RKO (cell line): ENCODE measurements at regions not wholly inside any gene's neighbourhood (a gene's known extent, or its start where the extent isn't known, plus 50 kb on each side); places are given as distances from the start of the nearest gene placed in this dataset.
"Not testable (repeated sequence)": the region's sequence is repeated elsewhere in the genome, so short reads cannot be mapped to it uniquely, and the experiment has no call there.

Experiments
- DNase-seq: peaks from one replicate; pipeline ENCODE4 v3.0.0-alpha.2; 2016; ENCODE audit warnings: low spot score

- no peak for DNase-seq
Measured at GRCh38 chr22:19641254-19641982, 72.9 kb upstream of the SEPTIN5 start.

DNA sequence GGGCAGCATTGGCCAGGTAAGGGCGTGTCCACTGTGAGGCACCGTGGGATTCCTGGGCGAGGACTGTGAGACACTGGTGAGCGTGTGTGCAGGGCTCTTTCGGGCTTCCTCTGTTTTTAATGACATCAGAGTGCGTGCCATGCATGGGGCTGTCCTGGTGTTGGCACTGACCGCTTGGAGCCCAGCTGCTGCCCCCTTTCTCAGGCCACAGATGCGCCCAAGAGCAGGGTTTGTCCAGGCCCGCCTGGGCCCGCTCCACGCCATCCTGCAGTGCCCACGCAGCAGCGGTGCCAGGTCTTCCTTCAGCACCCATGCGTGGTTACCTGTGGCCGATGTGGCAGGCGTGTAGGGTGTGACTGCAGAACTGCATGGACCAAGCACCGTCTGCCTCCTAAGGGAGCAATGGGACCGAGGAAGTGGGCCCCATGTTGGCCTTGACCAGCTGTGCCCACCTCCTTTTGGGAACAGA lies 72.3 kb upstream of the SEPTIN5 start:
- no peak for DNase-seq

- DNase-seq, result no peak
Measured at GRCh38 chr22:19643448-19644313, 70.6 kb upstream of the SEPTIN5 start.

DNA sequence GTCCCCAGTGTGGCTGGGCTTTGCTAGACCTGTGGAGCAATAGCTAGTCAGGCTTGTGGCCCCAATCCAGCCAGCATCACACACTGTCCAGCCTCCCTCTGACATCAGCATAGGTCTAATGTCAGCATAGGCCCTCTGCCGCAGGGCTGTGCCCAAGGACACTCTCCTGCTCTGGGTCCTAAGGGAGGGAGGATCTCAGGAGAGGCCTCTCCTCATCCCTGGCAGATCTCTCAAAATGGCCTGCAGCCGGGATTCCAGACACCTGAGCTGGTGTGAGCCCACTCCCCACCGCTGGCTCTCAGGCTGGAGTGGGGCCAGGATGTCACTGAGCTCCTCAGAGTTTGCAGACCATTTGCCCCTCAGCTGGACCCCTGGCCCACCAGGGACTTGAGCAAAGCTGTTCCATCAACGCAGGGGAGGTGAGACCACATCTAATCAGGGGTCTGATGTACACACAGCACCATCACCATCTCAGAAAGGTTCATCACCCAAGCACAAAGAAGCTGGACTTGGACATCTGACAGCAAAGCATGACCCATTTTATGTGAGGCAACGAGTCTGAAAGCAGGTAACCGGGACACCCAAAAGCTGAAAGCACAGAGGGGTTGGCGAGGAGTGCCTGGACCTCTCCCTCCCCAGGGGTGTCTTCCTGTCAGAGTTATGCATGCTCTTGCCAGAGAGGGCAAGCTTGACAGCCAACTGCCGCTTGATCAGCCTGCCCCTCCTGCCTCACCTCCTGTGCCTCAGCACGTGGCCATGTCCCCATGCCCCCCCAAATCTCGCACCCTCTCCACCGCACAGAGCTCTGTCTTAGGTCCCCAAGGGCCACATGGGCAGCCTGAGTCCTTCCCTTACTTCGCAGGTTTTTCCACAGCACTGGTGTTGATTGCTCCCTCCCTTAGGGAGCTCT lies 69.7 kb upstream of the SEPTIN5 start:
- no peak for DNase-seq

GRCh38 chr22:19645391-19645790 lies 68.9 kb upstream of the SEPTIN5 start:
- no peak for DNase-seq

DNA sequence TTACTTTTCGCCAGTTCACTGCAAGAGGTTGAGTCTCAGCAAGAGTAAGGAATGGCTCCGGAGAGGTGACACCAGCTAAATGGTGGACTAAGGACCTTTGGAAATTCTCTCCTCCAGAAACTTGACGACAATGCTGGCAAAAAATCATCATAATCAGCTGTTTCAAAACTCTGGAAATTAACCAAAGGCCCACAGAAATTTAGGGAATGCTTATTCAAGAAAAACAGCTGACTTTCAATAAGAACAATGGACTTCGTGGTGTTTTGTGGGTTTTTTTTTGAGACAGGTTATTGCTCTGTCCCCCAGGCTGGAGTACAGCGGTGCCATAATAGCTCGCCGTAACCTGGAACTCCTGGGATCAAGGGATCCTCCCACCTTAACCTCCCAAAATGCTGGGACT lies 68.4 kb upstream of the SEPTIN5 start:
- no peak for DNase-seq

DNA sequence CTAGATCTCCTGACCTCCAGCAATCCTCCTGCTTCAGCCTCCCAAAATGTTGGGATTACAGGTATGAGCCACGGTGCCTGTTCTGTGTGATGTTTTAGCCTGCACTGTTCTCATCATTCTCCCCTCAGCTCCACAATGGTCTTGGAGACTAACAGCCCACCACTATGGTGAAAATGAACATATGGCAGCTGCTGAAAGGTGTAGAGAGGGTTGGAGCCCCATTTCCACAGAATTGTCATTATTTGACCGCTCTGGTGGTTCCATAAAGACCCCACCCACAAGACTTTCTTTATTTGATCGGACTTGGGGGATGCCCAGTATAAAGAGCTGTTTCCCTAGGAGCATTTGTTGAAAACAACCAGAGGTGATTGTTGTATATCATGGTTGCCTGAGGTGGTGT lies 67.9 kb upstream of the SEPTIN5 start:
- no peak for DNase-seq

DNA sequence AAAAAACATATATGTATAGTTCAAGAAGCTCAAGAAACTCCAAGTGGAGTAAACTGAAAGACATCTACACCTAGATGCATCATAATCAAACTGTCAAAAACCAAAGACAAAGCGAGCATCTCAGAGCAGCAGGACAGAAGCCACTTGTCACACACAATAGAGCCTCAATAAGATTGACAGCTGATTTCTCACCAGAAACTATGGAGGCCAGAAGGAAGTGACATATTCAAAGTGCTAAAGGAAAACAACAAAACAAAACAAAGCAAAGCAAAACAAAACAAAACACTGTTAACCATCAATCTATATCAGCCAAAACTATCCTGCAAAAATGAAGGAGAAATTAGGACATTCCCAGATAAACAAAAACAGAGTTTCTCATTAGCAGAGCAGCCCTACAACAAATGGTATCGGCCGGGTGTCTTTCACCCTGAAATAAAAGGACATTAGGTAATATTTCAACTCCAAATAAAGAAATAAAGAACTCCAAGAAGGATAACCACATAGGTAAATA lies 65.8 kb upstream of the SEPTIN5 start:
- DNase-seq, result peak; percentile 8

DNA sequence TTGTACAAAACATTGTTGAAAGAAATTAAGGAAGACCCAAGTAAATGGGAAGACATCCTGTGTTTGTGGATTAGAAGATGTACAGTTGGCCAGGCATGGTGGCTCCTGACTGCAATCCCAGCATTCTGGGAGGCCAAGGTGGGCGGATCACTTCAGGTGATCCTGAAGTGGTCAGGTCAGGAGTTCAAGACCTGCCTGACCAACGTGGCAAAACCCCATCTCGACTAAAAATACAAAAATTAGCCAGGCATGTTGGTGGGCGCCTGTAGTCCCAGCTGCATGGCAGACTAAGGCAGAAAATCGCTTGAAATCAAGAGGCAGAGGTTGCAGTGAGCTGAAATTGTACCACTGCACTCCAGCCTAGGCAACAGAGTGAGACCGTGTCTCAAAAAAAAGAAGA lies 62.0 kb upstream of the SEPTIN5 start:
- no peak for DNase-seq

DNA sequence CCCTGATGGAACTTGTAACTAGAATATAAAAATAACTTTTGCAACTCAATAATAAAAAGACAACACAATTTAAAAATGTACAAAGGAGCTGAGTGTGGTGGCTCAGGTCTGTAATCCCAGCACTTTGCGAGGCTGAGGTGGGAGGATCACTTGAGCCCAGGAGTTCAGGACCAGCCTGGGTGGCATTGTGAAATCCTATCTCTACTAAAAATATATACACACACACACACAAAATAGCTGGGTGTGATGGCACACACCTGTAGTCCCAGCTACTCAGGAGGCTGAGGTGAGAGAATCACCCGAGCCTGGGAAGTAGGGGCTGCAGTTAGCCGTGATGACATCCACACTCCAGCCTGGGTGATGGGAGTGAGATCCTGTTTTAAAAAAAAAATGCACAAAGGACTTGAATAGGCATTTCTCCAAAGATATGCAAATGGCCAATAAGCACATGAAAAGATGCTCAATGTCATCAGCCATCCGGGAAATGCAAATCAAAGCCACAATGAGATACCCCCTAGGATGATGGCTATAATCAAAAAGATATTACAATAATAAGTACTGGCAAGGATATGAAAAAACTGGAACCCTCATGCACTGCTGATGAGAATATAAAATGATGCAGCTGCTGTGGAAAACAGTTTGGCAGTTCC lies 59.8 kb upstream of the SEPTIN5 start:
- DNase-seq, result no peak

DNA sequence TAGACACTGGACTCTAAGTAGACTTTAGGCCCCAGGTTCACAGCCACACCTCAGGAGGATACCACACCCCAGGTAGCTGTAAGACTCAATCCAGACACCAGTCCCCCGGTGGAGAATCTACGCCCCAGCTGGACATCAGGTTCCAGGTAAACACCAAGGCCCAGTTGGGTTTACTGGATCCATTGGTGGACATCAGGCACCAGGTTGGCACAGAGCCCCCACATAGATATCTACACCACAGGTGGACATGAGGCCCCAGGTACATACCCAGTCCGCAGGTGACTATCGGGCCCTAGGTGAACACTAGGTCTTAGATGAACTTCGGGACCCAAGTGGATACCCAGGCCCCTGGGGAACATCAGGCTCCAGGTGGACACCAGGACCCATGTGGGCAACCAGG lies 58.9 kb upstream of the SEPTIN5 start:
- DNase-seq, result no peak

DNA sequence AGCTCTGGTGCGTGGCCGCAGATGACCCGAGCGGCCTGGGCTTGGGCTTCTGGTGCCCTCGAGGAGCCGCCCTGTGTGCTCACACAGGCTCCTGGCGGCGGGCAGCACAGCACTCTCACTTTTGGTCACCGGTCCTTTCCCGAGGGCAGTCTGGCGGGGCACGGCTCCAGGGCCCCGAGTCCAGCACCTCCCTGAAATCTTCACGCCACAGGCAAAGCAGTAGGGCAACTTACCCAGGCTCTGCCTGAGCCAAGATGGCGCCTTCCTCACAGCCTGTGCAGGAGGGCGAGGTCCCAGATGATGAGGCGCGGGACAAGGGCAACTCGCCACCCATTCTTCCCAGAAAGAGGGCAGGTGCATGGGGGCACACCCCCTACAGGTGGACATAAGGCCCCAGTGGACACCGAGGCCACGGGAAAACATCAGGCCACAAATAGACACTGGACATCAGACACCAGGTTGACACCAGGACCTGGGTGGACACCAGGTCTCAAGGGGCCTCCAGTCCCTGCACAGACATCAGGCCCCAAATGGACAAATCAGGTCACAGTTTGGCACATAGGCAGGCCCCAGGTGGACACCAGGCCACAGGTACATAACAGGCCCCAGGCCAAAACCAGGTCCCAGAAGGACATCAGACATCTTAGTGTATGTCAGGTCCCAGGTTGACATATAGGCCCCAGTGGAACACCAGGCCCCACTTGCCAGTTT lies 57.6 kb upstream of the SEPTIN5 start:
- DNase-seq, result no peak

DNA sequence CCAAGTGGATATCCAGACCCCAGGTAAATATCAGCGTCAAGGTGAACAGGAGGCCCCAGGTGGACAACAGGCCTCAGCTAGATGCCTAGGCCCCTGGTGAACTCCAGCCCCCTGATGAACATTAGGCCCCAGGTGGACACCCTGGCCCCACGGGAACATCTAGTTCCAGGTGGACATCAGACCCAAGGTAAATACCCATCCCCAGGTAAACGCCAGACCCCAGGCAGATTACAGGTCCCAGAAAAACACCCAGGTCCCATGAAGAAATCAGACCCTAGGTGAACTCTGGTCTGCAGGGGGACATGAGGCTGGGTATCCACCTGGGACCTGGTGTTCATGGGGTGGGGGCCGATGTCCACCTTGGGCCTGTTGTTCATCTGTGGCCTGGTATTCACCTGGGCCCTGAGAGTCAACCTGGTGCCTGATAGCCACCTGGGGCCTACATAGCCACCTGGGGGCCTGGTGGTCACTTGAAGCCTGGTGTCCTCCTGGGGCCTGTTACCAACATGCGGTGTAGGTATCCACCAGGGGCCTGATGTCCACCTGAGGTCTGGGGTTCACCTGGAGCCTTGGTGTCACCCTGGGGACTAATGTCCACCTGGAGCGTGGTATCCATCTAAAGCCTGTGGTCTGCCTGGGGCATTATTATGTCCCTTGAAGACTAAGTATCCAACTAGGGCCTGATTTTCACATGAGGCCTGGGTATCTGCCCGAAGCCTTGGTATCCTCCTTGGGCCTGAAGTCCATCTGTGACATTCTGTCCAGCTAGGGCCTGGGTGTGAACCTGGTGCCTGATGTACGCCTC lies 56.8 kb upstream of the SEPTIN5 start:
- no peak for DNase-seq

- no peak for DNase-seq
Measured at GRCh38 chr22:19658057-19658966, 56.0 kb upstream of the SEPTIN5 start.

GRCh38 chr22:19658967-19659804 lies 55.1 kb upstream of the SEPTIN5 start:
- no peak for DNase-seq

DNA sequence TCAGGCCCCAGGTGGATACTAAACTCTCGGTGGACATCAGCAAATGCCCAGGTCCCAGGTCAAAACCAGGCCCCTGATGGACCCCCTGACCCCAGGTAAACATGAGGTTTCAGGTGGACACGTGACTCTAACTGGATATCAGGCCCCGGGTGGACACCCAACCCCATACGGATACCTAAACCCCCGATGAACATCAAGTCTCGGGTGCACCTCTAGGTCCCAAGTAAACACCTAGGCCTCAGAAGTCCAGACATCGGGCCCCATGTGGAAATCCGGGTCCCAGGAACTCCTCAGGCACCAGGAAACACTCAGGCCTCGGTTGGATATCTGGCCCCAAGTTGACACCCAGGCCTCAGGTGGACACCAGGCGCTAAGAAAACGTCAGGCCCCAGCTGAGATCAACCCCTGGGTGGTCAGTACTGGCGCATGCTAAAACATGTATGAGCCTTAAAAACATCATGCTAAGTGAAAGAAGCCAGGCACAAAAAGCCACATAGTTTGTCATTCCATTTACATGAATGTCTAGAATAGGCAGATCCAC lies 54.4 kb upstream of the SEPTIN5 start:
- no peak for DNase-seq

DNA sequence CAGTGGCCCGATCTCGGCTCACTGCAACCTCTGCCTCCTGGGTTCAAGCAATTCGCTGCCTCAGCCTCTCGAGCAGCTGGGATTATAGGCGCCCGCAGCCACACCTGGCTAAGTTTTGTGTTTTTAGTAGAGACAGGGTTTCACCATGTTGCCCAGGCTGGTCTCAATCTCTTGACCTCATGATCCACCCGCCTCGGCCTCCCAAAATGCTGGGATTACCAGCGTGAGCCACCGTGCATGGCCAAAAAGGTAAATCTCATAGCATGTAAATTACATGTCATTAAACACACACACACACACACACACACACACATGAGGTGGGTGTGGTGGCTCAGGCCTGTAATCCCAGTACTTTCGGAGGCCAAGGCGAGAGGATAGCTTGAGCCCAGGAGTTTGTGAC lies 53.7 kb upstream of the SEPTIN5 start:
- not testable (repeated sequence) for DNase-seq

GRCh38 chr22:19661156-19661555 lies 53.1 kb upstream of the SEPTIN5 start:
- no peak for DNase-seq
